ENCODE measurements at regions not wholly inside any gene's neighbourhood (a gene's known extent, or its start where the extent isn't known, plus 50 kb on each side); places are given as distances from the start of the nearest gene placed in this dataset.
A peak's percentile ranks its signal among the peaks of the same experiment; 100 is the strongest.
"Not testable (repeated sequence)": the region's sequence is repeated elsewhere in the genome, so short reads cannot be mapped to it uniquely, and the experiment has no call there.

DNA sequence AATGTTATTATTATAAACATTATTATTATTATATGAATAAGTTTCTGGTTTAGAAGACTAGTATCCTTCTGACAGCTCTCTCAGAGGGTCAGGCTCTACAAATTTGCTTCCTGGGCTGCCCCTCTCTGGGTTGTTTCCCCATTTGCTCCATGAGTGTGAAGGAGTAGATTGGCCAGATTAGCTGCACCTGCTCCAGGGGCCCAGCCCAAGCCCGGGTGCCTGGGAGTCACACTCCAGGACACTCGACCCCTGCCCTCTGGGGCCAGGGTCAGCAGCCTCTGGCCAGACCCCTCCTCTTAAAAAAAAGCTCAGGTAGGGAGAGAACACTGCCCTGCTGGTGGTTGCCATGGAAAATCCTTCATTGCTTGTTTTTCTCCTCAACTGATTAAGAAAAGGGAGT lies 169.0 kb upstream of the FOXD4L5 start:
- H3K9me3 ChIP-seq; H3K4me1 ChIP-seq; intact Hi-C loops (cut with DNase I); H3K27ac ChIP-seq; FAIRE-seq; H3K27me3 ChIP-seq; DNase-seq; H3K36me3 ChIP-seq; H3K4me3 ChIP-seq; ATAC-seq: not testable (repeated sequence)
- 37 to 40% methylated on average over 2 of the region's 2 CpGs for WGBS, 2 donors

DNA sequence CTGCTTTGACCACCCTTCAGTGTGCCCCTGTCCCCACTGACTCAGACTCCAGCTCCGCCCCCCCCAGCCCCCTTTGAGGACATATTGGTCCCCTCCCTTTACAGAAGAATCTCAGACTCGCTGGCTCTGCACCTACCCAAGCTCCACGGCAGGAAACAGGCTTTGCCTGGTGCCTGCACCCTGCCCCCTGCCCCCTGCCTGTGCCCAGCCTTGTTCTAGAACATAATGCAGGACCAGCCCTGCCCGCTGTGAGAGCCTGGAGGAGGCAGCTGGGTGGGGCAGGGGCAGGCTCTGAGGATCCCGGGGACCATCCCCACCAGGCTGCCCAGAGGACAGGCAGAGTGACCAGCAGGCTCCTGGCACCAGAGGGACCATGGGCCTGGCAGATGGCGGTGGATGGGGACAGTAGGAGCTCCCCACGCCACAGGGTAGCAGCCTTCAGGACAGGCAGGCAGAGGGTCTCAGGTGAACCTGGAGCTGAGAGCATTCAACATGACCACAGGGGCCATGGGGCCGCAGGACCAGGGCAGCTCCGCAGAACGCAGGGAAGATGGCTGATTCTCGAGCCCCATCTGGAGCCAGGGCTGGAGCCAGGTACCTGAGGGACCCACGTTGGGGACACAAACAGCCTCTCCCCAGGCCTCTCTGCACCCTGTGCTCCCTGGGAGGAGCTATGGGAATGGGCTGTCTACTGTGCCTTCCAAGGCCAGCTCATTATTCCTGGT lies 165.0 kb upstream of the FOXD4L5 start:
- peak in 1 of 6 donors; percentile 39 for DNase-seq
- ATAC-seq; H3K9me3 ChIP-seq; H3K4me1 ChIP-seq; H3K36me3 ChIP-seq; intact Hi-C loops (cut with DNase I); H3K4me3 ChIP-seq; H3K27ac ChIP-seq; FAIRE-seq; H3K27me3 ChIP-seq: not testable (repeated sequence)
- WGBS, 2 donors, result 48 to 53% methylated on average over 11 to 12 of the region's 12 CpGs

DNA sequence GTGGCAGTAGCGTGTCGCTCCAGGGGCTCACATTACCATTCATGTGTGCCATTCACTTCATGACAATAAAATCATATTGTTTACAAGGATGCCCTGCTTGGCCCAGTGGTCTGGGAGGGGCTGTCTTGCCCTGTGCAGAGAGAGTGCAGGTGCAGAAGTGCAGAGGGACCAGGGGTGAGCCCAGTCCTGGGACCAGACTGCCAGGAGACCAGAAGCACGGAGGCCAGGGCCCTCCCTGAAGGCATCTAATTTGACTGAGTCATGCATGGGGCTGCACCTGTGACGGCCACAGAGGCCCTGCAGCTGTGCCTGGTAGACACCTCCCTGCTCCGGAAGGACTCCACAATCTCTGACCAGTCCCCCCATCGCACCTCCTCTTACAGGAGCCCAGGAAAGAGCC lies 164.4 kb upstream of the FOXD4L5 start:
- no peaks in the 10 kb centered on the region for H3K4me1 ChIP-seq
- WGBS, 2 donors, result 57 to 64% methylated on average over 6 of the region's 6 CpGs
- peak in 1 of 6 donors; percentile 24 for DNase-seq
- no peaks in the 10 kb centered on the region for H3K36me3 ChIP-seq
- ATAC-seq, result no peak
- no peaks in the 10 kb centered on the region for H3K9me3 ChIP-seq
- H3K27ac ChIP-seq, result no peak overlapping the region
- no peaks in the 10 kb centered on the region for H3K27me3 ChIP-seq
- TF ChIP-seq, protein P1, sequence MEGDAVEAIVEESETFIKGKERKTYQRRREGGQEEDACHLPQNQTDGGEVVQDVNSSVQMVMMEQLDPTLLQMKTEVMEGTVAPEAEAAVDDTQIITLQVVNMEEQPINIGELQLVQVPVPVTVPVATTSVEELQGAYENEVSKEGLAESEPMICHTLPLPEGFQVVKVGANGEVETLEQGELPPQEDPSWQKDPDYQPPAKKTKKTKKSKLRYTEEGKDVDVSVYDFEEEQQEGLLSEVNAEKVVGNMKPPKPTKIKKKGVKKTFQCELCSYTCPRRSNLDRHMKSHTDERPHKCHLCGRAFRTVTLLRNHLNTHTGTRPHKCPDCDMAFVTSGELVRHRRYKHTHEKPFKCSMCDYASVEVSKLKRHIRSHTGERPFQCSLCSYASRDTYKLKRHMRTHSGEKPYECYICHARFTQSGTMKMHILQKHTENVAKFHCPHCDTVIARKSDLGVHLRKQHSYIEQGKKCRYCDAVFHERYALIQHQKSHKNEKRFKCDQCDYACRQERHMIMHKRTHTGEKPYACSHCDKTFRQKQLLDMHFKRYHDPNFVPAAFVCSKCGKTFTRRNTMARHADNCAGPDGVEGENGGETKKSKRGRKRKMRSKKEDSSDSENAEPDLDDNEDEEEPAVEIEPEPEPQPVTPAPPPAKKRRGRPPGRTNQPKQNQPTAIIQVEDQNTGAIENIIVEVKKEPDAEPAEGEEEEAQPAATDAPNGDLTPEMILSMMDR (IDR thresholded peaks at IDR 0.05), result no peak
- FAIRE-seq, result no peak
- intact Hi-C loops (cut with DNase I), result no loop called here
- no peak overlapping the region for H3K4me3 ChIP-seq

DNA sequence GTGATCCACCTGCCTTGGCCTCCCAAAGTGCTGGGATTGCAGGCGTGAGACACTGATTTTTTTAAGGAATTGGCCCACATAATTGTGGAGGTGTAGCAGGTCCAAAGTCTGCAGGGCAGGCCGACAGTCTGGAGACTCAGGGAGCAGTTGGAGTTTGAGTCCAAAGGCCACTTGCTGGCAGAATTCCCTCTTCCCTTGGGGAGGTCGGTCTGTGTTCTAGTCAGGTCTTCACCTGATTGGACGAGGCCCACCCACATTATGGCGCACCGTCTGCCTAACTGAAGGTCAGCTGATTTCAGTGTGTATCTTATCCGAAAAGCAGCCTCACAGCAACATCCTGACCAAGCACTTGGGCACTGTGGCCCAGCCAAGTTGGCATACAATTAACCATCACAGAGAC lies 162.1 kb upstream of the FOXD4L5 start:
- FAIRE-seq; ATAC-seq; H3K27ac ChIP-seq; H3K4me3 ChIP-seq; H3K4me1 ChIP-seq; intact Hi-C loops (cut with DNase I); H3K27me3 ChIP-seq; H3K36me3 ChIP-seq; H3K9me3 ChIP-seq: not testable (repeated sequence)
- 60 to 62% methylated on average over 6 to 7 of the region's 7 CpGs for WGBS, 2 donors
- DNase-seq, result peak in 1 of 6 donors; percentile 21

DNA sequence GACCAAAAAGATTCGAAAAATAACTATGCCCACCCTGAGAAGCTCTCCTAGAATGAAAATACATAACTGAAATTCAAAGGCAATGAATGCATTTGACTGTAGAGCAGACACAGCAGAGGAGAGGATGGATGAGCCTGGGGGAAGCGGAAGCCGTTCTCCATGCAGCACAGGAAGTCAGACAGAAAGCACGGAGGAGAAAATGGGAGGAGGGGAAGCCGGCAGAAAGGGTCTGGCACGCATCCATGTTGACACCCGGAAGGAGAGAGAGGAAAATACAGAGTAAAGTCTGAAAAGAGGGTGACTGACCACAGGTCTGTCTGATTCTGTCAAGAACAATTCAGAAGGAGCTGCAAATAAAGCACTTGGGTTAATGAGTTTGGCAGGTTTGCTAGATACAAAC lies 161.0 kb upstream of the FOXD4L5 start:
- H3K27me3 ChIP-seq; FAIRE-seq; intact Hi-C loops (cut with DNase I); H3K27ac ChIP-seq; H3K4me3 ChIP-seq; H3K36me3 ChIP-seq; H3K4me1 ChIP-seq; ATAC-seq; H3K9me3 ChIP-seq: not testable (repeated sequence)
- WGBS, 2 donors, result 58 to 62% methylated on average over 7 of the region's 7 CpGs
- DNase-seq, result peak in 1 of 6 donors; percentile 7

DNA sequence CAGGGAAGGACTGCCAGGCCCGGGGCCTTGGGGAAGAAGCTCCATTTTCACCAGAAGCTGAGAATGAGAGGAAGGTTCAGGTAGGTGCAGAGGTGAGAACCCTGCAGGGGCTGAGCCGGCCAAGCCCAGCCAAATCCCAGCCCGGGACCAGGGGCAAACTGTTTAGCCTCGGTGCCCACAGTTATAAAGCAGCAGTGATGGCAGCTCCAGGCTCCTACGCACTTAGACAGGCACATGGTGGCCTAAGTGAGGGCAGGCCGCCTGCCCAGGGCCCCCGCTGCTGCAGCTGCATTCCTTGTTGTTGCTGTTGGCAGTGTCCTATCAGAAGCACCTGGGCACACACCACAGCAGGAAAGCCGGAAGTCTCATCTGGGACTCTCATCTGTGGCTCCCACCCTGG lies 159.9 kb upstream of the FOXD4L5 start:
- no peaks in the 10 kb centered on the region for H3K4me1 ChIP-seq
- TF ChIP-seq, protein P1 (IDR thresholded peaks at IDR 0.05), result no peak
- DNase-seq (no peak), FAIRE-seq (no peak), ATAC-seq (no peak)
- H3K27me3 ChIP-seq, result no peaks in the 10 kb centered on the region
- H3K36me3 ChIP-seq, result no peaks in the 10 kb centered on the region
- WGBS, 2 donors, result 48 to 60% methylated on average over 8 of the region's 8 CpGs
- no peaks in the 10 kb centered on the region for H3K9me3 ChIP-seq
- no peak overlapping the region for H3K27ac ChIP-seq
- intact Hi-C loops (cut with DNase I), result no loop called here
- no peak overlapping the region for H3K4me3 ChIP-seq

DNA sequence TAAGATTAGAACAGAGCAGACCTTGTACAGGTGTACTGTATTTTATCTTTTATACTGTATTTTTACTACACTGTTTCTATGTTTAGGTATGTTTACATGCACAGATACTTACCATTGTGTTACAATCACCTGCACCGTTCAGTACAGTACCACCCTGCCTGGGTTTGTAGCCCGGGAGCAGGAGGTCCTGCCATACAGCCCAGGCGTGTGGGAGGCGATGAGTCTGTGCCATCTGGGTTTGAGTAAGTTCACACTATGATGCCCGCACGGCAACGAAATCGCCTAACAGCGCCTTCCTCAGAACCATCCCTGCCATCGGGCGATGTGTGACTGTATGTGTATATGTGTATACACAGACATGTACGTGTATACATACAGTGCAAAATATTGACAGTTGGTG lies 157.1 kb upstream of the FOXD4L5 start:
- ATAC-seq; H3K4me3 ChIP-seq; H3K36me3 ChIP-seq; H3K4me1 ChIP-seq; DNase-seq; H3K9me3 ChIP-seq; intact Hi-C loops (cut with DNase I); H3K27me3 ChIP-seq; H3K27ac ChIP-seq; FAIRE-seq: not testable (repeated sequence)
- 78 to 85% methylated on average over 11 of the region's 12 CpGs for WGBS, 2 donors

DNA sequence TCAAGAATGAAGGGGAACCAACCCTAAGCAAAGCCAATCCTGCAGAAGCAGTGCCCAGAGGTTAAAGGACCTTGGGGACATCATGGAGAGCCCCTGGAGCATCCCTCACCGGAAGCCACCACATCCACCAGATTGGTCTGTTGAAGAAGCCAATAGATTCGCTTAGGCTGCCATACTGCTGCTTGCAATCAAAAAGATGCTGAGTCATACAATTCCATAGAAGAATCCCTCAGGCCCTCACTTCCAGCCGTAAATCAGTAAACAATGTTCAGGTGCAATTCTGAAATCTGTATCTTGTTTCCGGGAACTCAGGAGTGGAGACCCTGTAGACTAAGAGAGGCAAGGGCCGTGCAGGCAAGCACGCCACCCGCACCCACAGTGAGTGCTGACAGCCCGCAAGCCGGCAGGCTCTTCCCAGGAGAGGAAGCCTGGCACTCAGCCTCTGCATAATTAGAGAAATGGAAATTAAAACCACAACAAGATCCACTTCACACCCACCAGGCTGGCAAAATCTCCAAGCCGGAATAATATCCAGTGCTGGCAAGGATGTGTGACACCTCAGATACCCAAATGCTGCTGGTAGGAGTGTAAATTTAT lies 156.4 kb upstream of the FOXD4L5 start:
- H3K27me3 ChIP-seq; H3K4me1 ChIP-seq; H3K9me3 ChIP-seq; DNase-seq; ATAC-seq; FAIRE-seq; H3K4me3 ChIP-seq; H3K27ac ChIP-seq; H3K36me3 ChIP-seq; intact Hi-C loops (cut with DNase I): not testable (repeated sequence)
- WGBS, 2 donors, result 68 to 71% methylated on average over 10 of the region's 10 CpGs
